GM10248 (cell line): ENCODE measurements at regions not wholly inside any gene's neighbourhood (a gene's known extent, or its start where the extent isn't known, plus 50 kb on each side); places are given as distances from the start of the nearest gene placed in this dataset.

Experiments
- CTCF ChIA-PET: fragments of 300-600 bp; sonication (Branson Sonifier 250); formaldehyde crosslinking; extraction: SDS; loops from one replicate; lab custom pipeline; 2021; ENCODE audit warnings: antibody characterized with exemption; lab: Yijun Ruan, JAX
- POLR2A ChIA-PET: fragments of 350-650 bp; sonication (Branson Sonifier 250); formaldehyde crosslinking; extraction: SDS; loops from one replicate; lab custom pipeline; 2020; ENCODE audit warnings: antibody characterized with exemption; lab: Yijun Ruan, JAX
- DNase-seq: peaks from one replicate; pipeline ENCODE4 v3.0.0; 2012; ENCODE audit errors: extremely low spot score
- TF ChIP-seq, protein P1 (sequence below): IDR thresholded peaks from 2 replicates; pipeline ENCODE4 v1.5.1; 2012; ENCODE audit warnings: mild to moderate bottlenecking, low read depth; ENCODE audit errors: extremely low read depth, missing control alignments, control extremely low read depth

DNA sequence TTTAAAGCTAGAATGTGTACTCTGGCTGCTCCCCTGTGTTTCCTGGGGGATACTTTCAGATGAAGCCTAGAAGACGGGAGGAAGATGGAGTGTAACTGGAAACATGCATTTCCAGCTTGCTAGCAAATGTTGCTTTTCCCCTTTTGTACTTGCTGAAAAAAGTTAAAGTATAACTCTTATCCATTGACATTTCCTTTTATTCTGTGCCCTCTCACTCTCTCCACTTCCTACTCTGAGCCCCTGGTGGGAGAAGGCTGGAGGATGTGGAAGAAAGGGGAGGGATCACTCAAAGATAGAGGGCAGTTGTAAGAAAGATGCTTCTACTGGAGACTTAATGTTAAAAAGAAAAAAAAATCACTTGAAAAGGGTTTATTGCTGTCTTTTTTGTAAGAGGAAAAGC lies 396.5 kb downstream of the DTHD1 start:
- TF ChIP-seq, protein P1, sequence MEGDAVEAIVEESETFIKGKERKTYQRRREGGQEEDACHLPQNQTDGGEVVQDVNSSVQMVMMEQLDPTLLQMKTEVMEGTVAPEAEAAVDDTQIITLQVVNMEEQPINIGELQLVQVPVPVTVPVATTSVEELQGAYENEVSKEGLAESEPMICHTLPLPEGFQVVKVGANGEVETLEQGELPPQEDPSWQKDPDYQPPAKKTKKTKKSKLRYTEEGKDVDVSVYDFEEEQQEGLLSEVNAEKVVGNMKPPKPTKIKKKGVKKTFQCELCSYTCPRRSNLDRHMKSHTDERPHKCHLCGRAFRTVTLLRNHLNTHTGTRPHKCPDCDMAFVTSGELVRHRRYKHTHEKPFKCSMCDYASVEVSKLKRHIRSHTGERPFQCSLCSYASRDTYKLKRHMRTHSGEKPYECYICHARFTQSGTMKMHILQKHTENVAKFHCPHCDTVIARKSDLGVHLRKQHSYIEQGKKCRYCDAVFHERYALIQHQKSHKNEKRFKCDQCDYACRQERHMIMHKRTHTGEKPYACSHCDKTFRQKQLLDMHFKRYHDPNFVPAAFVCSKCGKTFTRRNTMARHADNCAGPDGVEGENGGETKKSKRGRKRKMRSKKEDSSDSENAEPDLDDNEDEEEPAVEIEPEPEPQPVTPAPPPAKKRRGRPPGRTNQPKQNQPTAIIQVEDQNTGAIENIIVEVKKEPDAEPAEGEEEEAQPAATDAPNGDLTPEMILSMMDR = no peak
- ChIA-PET POLR2A (no interaction called here), CTCF (no interaction called here)
- DNase-seq = no peak

- no peak for DNase-seq
- POLR2A ChIA-PET = no interaction called here
- CTCF ChIA-PET = no interaction called here
- TF ChIP-seq, protein P1 = no peak
These were observed 406.3 kb downstream of the DTHD1 start for GRCh38 chr4:36687681-36688080.

GRCh38 chr4:36692586-36692985 lies 411.2 kb downstream of the DTHD1 start:
- ChIA-PET POLR2A (no interaction called here), CTCF (interaction anchor here (1.1 to 1.9 kb wide), 2 partner anchors 9 to 20 kb away, joined by 3 to 5 read pairs; no protein-coding TSS in a partner anchor)
- TF ChIP-seq, protein P1 = no peak
- no peak for DNase-seq

- POLR2A ChIA-PET = no interaction called here
- CTCF ChIA-PET = no interaction called here
- DNase-seq = no peak
- TF ChIP-seq, protein P1 = no peak
These were observed 420.8 kb downstream of the DTHD1 start for GRCh38 chr4:36702245-36702644.

DNA sequence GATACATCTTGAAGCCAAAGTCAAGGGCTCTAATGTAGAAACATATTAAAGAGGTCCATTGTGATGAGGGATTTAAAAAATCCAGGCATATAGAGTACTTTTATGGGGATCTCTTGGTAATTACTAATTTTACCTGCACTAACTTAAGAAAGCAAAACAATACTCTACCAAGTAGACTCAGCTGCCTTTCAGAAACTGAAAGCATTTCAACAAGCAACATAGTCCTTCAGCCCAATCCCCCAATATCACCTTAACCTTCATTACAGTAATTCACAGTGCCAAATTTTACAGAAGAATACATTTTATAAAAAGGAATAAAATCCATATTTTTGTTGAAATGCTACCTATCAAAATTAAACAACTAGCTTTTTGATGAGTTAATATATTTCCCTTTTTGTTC lies 422.9 kb downstream of the DTHD1 start:
- TF ChIP-seq, protein P1 = no peak
- POLR2A ChIA-PET = no interaction called here
- CTCF ChIA-PET = interaction anchor here (0.9 to 2.2 kb wide), 3 partner anchors 8 to 67 kb away, joined by 3 to 5 read pairs (median 3); no protein-coding TSS in a partner anchor
- DNase-seq = no peak

GRCh38 chr4:36709991-36710390 lies 428.6 kb downstream of the DTHD1 start:
- ChIA-PET POLR2A (no interaction called here), CTCF (no interaction called here)
- TF ChIP-seq, protein P1 = no peak
- no peak for DNase-seq
